Keratinocyte (primary cell): ENCODE measurements at regions not wholly inside any gene's neighbourhood (a gene's known extent, or its start where the extent isn't known, plus 50 kb on each side); places are given as distances from the start of the nearest gene placed in this dataset.

ENCODE experiments used
- EZH2 ChIP-seq: IDR thresholded peaks from one replicate; pipeline ENCODE4 v1.6.1; 2012; ENCODE audit warnings: inconsistent platforms, mild to moderate bottlenecking, low read length, moderate library complexity
- TF ChIP-seq, protein P1 (sequence below), 3 experiments: IDR thresholded peaks in 1 of 3; conservative IDR thresholded peaks in 1 of 3; optimal IDR thresholded peaks in 1 of 3; 2 replicates in 2 of 3; 3 replicates in 1 of 3; pipeline versions ENCODE3 to v1.5.1; 2011; ENCODE audit warnings: low read length in 3 of 3, mild to moderate bottlenecking in 3 of 3, moderate library complexity in 2 of 3, control low read depth in 1 of 3, inconsistent platforms in 1 of 3; ENCODE audit not compliant: insufficient read depth in 2 of 3; ENCODE audit errors: extremely low read depth in 1 of 3

DNA sequence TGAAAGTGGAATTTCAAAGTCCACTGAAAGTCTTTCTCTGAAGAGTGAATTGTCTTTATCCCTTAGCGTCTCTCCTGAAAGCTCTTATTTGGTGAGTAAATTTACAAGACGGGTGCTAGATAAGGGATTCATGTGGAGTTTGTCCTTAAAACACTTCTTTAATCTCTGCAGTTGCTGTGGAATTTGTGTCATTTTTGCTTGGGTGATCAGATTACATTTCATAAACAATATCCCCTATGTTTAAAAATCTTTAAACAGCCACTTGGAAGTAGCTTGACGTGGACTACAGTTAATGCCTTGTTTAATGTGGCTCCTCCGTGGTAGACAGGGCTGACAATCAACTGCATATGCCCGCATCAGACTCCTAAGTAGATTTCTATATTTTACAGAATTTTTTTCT, 175.4 kb upstream of the ZNF217 start:
- TF ChIP-seq EZH2, result no peak
- TF ChIP-seq, protein P1, sequence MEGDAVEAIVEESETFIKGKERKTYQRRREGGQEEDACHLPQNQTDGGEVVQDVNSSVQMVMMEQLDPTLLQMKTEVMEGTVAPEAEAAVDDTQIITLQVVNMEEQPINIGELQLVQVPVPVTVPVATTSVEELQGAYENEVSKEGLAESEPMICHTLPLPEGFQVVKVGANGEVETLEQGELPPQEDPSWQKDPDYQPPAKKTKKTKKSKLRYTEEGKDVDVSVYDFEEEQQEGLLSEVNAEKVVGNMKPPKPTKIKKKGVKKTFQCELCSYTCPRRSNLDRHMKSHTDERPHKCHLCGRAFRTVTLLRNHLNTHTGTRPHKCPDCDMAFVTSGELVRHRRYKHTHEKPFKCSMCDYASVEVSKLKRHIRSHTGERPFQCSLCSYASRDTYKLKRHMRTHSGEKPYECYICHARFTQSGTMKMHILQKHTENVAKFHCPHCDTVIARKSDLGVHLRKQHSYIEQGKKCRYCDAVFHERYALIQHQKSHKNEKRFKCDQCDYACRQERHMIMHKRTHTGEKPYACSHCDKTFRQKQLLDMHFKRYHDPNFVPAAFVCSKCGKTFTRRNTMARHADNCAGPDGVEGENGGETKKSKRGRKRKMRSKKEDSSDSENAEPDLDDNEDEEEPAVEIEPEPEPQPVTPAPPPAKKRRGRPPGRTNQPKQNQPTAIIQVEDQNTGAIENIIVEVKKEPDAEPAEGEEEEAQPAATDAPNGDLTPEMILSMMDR (optimal IDR thresholded peaks at IDR 0.05 in 1 of 3, IDR thresholded peaks at IDR 0.05 in 1 of 3, conservative IDR thresholded peaks at IDR 0.05 in 1 of 3; ENCODE audit: extremely low read depth in 1 of 3, insufficient read depth in 2 of 3, low read length in 3 of 3), result no peak
